ENCODE measurements at regions not wholly inside any gene's neighbourhood (a gene's known extent, or its start where the extent isn't known, plus 50 kb on each side); places are given as distances from the start of the nearest gene placed in this dataset.
"Not testable (repeated sequence)": the region's sequence is repeated elsewhere in the genome, so short reads cannot be mapped to it uniquely, and the experiment has no call there.

GRCh38 chr2:238599549-238600505, 173.1 kb downstream of the ASB1 start:
- no peak for DNase-seq (ENCODE audit: low spot score)

DNA sequence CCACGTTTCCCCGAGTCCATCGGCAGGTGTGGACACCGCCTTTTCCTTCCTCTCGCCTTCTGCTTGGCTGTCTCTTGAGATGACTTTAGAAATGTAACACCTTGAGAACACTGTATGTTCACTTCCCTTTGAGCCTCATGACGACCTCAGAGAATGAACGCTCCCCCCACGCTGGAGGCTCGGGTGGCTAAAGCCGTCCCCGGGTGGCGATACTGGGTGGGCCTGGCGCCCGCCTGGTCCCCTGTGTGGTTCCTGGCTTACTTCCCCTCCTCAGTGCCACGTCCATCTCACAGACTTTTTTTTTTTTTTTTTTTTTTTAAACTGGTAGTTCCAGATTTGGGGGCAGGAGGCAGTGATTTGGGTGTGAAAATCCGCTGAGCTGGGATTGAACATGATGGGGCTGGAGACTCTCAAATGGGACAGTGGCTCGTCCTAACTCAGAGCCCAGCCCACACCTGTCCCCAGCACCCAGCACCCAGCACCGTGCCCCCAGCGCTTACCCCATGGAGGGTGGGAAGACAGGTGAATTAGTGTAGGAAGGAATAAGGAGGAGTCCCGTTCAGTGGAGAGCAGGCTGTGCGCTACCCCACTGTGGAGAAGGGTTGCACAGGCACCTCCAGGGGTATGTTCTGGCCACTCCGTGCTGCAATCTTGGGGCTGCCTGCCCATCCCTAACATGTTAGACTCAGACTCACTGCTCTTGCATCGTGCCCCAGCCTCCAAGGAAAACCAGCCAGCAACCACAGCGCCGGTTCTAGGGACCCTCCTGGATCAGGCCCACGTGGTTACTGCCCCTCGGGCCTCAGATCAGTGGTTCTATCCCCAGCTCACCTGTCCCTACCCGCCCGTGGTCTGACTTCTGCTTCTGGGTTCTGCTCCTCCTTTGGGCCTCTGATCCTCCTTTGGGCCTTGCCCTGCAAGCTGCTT, 174.0 kb downstream of the ASB1 start:
- no peak for DNase-seq (ENCODE audit: low spot score)

DNA sequence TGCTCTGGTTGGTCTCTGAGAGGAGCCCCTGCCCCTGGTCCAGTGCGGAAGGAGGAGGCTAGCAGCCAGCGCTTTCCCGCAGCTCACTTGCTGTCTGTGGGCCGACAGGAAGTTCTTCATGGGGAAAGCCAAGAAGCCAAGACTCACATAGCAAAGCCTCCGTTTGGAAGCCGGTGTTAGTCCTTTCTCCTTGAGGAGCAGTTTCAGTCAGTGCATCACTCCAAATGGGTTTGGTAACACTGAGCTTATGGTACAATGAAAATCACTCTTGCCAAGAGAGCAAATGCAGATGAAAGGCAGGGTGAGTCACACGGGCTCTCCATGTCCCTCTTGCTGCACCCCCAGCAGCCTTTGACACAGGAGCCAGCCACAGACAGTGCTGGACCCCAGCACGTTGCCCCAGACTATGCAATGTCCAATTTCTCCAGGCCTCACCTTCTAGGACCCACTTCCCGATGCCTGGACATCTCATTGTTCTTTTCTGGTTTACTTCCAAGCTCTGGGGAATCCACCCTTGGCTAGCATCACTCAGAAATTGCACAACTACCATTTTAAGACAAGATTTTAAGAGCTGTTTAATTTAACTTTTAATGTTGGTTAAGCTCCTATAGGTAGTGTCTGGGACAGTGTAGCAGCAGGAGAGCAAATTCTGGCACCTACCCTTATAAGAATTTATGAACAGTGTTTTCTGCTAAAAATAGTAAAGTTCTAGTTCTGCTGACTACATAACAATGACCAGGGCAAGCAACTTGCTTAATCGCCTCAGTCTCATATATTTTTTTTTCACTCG, 174.9 kb downstream of the ASB1 start:
- DNase-seq (ENCODE audit: low spot score): no peak

DNA sequence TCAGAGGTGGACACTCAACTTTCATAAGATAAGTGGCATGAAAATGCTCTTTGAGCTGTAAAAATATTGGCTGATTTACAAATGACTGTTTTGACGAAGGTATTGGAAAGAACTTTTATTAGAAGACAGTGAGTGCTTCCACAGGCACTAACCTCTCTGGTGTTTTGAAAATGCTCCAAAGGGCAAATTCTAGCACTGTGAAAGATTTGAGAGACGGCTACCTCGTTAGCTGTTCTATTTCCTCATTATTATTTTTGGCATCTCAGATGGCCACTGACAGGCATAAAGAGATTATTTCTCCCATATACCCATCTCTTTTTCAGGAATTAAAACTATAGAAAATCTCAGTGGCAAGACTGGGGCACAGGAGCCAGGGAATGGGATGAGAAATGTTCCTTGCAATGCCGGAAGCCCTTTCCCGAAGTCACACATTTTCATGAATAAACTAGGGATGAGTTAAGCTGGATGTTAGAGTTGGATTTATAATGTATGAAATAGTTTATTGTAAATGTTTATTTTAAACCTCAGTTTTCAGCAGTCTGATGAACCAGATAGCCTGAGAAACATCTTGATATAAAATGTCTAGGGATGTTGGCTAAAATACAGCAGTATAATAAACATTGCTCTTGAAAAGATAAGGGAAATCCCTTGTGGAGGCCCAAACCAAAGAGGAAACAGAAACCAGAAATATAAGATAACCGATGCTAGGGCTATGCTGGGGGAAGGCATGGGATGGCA, 175.7 kb downstream of the ASB1 start:
- DNase-seq (ENCODE audit: low spot score): no peak

GRCh38 chr2:238603596-238603995, 176.9 kb downstream of the ASB1 start:
- no peak for DNase-seq (ENCODE audit: low spot score)

DNA sequence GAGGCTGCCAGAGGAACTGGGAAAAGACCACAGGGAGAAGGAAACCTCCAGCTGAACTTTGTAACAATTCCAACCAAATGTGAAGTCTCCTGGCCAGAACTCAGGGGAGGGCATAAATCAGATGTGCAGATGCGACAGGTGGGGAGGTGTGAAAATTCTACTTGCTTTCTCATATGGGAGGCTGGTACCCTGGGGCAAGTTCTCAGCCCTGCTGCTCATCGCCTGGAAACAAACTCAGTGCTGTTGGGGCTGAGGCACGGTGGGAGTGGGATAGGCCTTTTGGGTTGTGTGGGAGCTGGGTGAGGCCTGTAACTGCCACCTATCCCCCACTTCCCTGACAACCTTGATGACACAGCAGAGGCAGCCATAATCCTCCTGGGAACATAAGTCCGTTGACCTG, 179.6 kb downstream of the ASB1 start:
- DNase-seq (ENCODE audit: low spot score): no peak

DNA sequence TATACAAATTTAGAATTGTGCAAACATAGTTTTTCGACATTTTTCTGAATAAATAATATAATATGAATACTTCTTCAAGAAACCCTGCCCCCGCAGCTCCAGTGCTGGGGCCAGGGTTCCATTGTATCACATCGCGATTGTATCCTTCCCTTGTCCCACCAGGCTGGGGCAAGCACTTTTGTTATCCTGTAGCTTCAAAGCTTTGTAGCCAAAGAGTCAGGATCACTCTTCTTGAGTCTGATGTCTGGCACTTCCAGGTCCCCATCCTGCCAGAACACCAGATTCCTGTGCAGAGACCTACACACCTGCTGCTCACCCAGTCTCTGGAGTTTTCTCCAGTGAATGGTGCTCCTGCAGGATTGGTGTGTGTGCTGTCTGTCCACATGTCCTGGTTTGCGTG, 186.9 kb downstream of the ASB1 start:
- DNase-seq (ENCODE audit: low spot score): no peak

DNA sequence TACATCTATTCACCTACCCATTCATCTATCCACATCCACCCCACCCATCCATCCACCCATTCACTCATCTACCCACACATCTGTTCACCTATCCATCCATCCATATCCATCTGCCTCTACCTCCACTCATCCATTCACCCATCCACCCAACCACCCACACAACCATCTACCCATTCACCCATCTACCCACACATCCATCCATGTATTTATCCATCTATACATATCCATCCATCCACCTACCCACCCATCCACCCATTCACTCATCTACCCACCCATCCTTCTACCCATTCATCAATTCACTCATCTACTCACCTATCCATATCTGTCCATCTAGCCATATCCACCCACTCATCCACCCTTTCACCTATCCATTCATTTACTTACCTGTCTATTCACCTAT, 187.6 kb downstream of the ASB1 start:
- no peak for DNase-seq (ENCODE audit: low spot score)

GRCh38 chr2:238615187-238615586, 188.5 kb downstream of the ASB1 start:
- DNase-seq (ENCODE audit: low spot score): no peak

DNA sequence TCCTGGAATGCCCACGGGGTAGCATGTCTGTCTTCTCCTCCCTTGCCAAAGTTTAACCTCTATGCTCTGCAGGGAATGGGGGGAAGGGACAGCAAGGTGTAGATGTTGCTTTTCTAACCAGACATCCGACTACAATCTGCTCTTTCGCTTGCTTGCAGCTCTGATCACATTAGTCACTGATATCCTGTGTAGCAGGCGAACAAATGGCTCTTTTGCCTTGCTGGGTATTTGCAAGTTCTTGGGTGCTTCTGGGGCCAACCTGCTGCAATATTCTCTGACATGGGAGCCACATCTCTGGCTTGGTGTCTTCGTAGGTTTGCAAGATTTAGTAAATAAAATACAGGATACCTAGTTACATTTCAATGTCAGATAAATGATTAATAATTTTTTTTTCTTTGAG, 190.0 kb downstream of the ASB1 start:
- DNase-seq (ENCODE audit: low spot score): no peak

DNA sequence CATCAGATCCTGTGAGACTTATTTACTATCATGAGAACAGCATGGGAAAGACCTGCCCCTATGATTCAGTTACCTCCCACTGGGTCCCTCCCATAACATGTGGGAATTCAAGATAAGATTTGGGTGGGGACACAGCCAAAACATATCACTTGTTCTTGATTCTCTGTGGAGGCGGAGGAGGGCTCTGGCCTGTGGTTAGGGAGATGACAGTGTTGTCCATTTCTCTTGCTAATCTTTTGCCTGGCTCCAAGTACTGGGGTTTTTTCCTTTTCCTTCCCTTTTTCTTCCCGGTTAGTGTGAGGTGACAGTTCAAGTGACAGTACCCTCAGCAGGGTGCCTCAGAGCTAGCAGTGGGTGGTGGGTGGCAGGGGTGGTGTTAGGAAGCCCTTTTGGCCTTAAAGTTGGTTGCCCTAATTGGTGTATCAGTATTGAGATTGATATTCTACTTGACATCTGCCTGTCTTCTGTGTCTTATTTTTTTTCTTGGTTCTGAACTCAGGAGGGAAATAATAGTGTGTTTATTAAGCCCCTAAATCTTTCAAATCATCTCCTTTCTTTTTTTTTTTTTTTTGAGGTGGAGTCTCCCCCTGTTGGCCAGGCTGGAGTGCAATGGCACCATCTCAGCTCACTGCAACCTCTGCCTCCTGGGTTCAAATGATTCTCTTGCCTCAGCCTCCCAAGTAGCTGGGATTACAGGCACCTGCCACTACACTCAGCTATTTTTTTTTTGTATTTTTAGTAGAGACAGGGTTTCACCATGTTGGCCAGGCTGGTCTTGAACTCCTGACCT, 192.0 kb downstream of the ASB1 start:
- DNase-seq (ENCODE audit: low spot score): not testable (repeated sequence)

- DNase-seq (ENCODE audit: low spot score): no peak
Measured at GRCh38 chr2:238627899-238628298, 201.2 kb downstream of the ASB1 start.

DNA sequence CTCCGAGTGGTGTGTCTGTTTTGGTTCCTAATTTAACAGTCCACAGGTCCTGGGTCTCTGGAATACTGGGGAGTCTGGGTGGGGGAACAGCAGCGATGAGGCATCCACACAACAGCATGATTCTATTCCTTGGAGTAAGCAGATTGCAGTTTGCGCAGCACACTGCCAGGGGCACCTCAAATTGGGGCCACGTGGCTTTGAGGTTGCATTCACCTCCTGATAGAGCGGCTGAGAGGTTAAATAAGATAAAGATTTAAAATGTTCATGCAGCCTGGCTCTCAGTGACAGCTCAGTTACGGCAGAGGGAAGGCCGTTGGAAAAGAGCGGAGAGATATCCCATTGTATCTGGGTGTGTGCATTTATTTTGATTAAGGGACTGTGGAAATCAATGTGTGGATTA, 202.3 kb downstream of the ASB1 start:
- no peak for DNase-seq (ENCODE audit: low spot score)

DNA sequence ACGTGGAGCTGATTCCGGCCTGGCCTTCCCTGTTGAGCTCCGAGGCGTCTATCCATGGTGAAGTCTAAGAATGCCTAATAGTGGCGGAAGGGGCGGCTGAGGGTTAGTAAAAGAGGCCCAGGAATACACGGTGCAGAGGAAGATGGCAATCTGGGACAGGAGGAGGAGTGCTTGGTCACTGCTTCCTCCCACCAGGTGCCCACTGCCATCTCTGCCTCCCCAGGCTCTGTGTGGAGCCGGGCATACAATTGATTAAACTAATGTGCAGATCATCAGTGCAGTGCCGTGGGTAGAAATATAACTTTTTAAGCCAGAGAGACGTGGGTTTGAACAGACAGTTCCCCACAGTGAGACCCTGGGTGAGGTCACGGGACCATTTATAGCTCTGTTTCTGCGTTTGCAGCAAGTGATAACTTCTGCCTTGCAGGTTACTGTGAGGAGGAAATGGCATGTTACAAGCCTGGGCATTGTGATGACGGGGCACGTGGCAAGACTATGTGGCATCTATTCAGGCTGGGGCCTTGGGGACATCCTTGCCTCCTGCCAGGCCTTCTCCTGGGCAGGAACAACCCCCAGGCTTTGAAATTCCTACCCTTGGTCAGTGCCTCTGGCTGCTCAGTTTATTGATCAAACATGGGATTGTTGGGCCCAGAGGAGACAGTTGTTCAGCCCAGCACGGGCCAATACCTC, 204.9 kb downstream of the ASB1 start:
- no peak for DNase-seq (ENCODE audit: low spot score)

DNA sequence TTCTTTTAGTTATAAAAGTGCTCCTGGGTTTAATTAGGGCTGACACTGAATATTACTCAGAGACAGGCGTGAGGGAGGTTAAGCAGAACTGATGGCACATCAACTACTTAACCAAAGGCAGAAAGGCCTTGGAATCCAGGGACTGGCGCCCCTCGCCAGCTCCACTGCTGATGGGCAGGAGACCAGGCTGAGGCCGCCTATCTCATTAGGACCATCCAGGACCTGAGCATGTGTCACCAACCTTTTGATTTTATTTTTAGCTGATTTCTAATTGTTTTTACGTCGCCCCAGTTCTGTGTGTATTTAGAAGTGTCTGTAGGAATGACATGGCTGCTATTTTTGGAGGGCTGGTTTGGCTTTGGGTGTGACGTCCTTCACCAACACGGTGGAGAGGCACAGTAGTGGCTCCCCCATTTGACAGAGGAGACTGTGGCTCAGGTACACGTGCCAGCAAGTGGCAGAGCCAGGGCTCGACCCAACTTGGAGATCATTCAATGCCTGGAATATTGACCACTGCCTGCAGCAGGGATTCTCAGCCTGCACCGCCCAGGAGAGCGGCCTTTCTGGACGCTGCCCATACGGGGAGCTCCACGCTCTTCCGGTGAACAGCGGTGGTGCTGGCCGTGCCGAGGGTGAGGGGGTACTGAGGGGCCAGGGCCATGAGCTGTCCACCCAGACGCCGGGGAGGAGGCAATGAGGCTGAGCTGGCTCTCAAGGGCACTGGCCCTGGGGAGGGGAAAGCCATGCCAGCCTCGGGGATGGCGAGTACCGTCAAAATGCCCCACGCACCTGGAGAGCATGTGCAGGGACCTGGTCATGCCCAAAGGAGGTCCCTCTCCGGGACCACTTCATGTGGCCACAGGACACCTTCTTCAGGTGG, 205.7 kb downstream of the ASB1 start:
- no peak for DNase-seq (ENCODE audit: low spot score)

- DNase-seq (ENCODE audit: low spot score): no peak
Measured at GRCh38 chr2:238633426-238634328, 206.9 kb downstream of the ASB1 start.

- DNase-seq (ENCODE audit: low spot score): no peak
Measured at GRCh38 chr2:238634701-238635357, 208.1 kb downstream of the ASB1 start.
